OCI-LY1 (cell line): ENCODE measurements at regions not wholly inside any gene's neighbourhood (a gene's known extent, or its start where the extent isn't known, plus 50 kb on each side); places are given as distances from the start of the nearest gene placed in this dataset.

ENCODE experiments used
- H2AFZ ChIP-seq: fragments of 200-600 bp; sonication (generic), shearing (Covaris generic); 2 replicates; pipeline ENCODE4 v1.6.0; 2014; ENCODE audit warnings: antibody characterized with exemption, mild to moderate bottlenecking, low read length
- H3F3A ChIP-seq: fragments of 200-600 bp; sonication (generic), shearing (Covaris generic); 2 replicates; pipeline ENCODE4 v1.6.0; 2014; ENCODE audit warnings: mild to moderate bottlenecking, antibody characterized with exemption, low read length, moderate library complexity; ENCODE audit not compliant: insufficient read depth
- H3K27ac ChIP-seq: fragments of 200-600 bp; sonication (generic); 2 replicates; pipeline ENCODE4 v1.5.1; 2014; ENCODE audit warnings: low read length, mixed run types, mild to moderate bottlenecking, low read depth; ENCODE audit not compliant: poor library complexity, severe bottlenecking
- H3K27me3 ChIP-seq: fragments of 200-600 bp; sonication (generic); 2 replicates; pipeline ENCODE4 v1.6.0; 2014; ENCODE audit warnings: antibody characterized with exemption, mild to moderate bottlenecking, low read length, moderate library complexity; ENCODE audit not compliant: insufficient read depth
- H3K36me3 ChIP-seq: fragments of 200-600 bp; sonication (generic); 2 replicates; pipeline ENCODE4 v1.6.1; 2014; ENCODE audit warnings: mild to moderate bottlenecking, antibody characterized with exemption, low read length, moderate library complexity, mixed read lengths; ENCODE audit not compliant: insufficient read depth
- H3K4me1 ChIP-seq: fragments of 200-600 bp; sonication (generic); 2 replicates; pipeline ENCODE4 v1.5.1; 2014; ENCODE audit warnings: mild to moderate bottlenecking, low read length, moderate library complexity; ENCODE audit not compliant: insufficient read depth, severe bottlenecking
- H3K4me2 ChIP-seq: fragments of 200-600 bp; sonication (generic), shearing (Covaris generic); 2 replicates; pipeline ENCODE4 v1.6.1; 2014; ENCODE audit warnings: low read length
- H3K4me3 ChIP-seq: fragments of 200-600 bp; sonication (generic); 2 replicates; pipeline ENCODE4 v1.5.1; 2014; ENCODE audit warnings: low read length, low read depth, mild to moderate bottlenecking, mixed read lengths; ENCODE audit not compliant: poor library complexity, severe bottlenecking
- H3K79me2 ChIP-seq: fragments of 200-600 bp; shearing (Covaris generic); 2 replicates; pipeline ENCODE4 v1.6.1; 2016; ENCODE audit warnings: mixed run types, low read length, mixed read lengths; ENCODE audit not compliant: insufficient read depth
- H3K9ac ChIP-seq: fragments of 200-600 bp; sonication (generic), shearing (Covaris generic); 2 replicates; pipeline ENCODE4 v1.6.1; 2014; ENCODE audit warnings: mild to moderate bottlenecking, low read length, mixed read lengths
- H3K9me2 ChIP-seq: fragments of 200-600 bp; sonication (generic), shearing (Covaris generic); 2 replicates; pipeline ENCODE4 v1.6.1; 2014; ENCODE audit warnings: low read depth, mild to moderate bottlenecking, low read length, mixed read lengths
- H3K9me3 ChIP-seq: fragments of 200-600 bp; shearing (Covaris generic); 2 replicates; pipeline ENCODE4 v1.6.1; 2014; ENCODE audit warnings: low read length, mixed read lengths
- H4K20me1 ChIP-seq: fragments of 200-600 bp; sonication (generic), shearing (Covaris generic); 2 replicates; pipeline ENCODE4 v1.6.0; 2016; ENCODE audit warnings: mild to moderate bottlenecking, low read length; ENCODE audit not compliant: insufficient read depth
- EZH2 ChIP-seq: fragments of 200-600 bp; sonication (generic), shearing (Covaris generic); IDR thresholded peaks from 2 replicates; pipeline ENCODE4 v1.8.0; 2017; ENCODE audit warnings: borderline replicate concordance, mixed run types, mild to moderate bottlenecking, antibody characterized with exemption, low read length, moderate library complexity, mixed read lengths
- TF ChIP-seq, protein P1 (sequence below): fragments of 200-600 bp; sonication (generic), shearing (Covaris generic); IDR thresholded peaks from 2 replicates; pipeline ENCODE4 v1.5.1; 2017; ENCODE audit warnings: mild to moderate bottlenecking, antibody characterized with exemption, low read length, moderate library complexity, mixed read lengths

- Histone ChIP-seq H3K4me1 (no peaks in the 10 kb centered on the region), H3K79me2 (no peaks in the 10 kb centered on the region), H3K27ac (no peak overlapping the region), H2AFZ (no peak overlapping the region), H3K9me3 (no peaks in the 10 kb centered on the region), H3K36me3 (no peaks in the 10 kb centered on the region), H3K9ac (no peak overlapping the region), H3K27me3 (0 out of 2 replicates have a peak, but pooled peaks cover 3% of the 10 kb centered on the region), H3K4me3 (no peak overlapping the region), H3K4me2 (no peak overlapping the region), H3F3A (no peaks in the 10 kb centered on the region), H3K9me2 (no peaks in the 10 kb centered on the region), H4K20me1 (no peaks in the 10 kb centered on the region)
- TF ChIP-seq, protein P1, sequence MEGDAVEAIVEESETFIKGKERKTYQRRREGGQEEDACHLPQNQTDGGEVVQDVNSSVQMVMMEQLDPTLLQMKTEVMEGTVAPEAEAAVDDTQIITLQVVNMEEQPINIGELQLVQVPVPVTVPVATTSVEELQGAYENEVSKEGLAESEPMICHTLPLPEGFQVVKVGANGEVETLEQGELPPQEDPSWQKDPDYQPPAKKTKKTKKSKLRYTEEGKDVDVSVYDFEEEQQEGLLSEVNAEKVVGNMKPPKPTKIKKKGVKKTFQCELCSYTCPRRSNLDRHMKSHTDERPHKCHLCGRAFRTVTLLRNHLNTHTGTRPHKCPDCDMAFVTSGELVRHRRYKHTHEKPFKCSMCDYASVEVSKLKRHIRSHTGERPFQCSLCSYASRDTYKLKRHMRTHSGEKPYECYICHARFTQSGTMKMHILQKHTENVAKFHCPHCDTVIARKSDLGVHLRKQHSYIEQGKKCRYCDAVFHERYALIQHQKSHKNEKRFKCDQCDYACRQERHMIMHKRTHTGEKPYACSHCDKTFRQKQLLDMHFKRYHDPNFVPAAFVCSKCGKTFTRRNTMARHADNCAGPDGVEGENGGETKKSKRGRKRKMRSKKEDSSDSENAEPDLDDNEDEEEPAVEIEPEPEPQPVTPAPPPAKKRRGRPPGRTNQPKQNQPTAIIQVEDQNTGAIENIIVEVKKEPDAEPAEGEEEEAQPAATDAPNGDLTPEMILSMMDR, result no peak
- TF ChIP-seq EZH2, result no peak
These were observed 194.2 kb downstream of the BCL11B start for GRCh38 chr14:99077844-99078236.

DNA sequence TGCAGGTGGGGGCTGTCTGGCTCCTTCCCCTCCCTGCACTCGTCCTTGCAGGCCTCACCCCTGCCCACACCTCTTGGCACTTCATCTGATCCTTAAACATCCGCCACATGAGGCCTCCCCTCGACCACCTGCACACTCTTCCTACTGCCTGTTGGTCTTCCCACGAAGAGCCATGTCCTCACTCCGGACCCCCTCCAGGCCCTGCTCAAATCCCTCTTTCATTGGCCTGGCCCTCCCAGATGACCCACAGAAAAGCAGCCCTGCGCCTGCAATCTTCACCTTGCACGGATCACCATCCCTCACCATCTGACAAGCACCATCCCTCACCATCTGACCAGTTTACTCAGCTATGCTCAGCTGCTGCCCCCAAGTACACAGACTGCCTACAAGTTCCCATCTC lies 193.6 kb downstream of the BCL11B start:
- H3K27me3 ChIP-seq, result 0 out of 2 replicates have a peak, but pooled peaks cover 3% of the 10 kb centered on the region
- no peaks in the 10 kb centered on the region for H3K9me2 ChIP-seq
- H3K4me3 ChIP-seq, result no peak overlapping the region
- no peaks in the 10 kb centered on the region for H3K4me1 ChIP-seq
- H3F3A ChIP-seq, result no peaks in the 10 kb centered on the region
- no peak overlapping the region for H3K4me2 ChIP-seq
- H3K9me3 ChIP-seq, result no peaks in the 10 kb centered on the region
- H3K9ac ChIP-seq, result no peak overlapping the region
- H3K27ac ChIP-seq, result no peak overlapping the region
- no peak overlapping the region for H2AFZ ChIP-seq
- no peak for TF ChIP-seq EZH2
- TF ChIP-seq, protein P1, result no peak
- H4K20me1 ChIP-seq, result no peaks in the 10 kb centered on the region
- no peaks in the 10 kb centered on the region for H3K36me3 ChIP-seq
- no peaks in the 10 kb centered on the region for H3K79me2 ChIP-seq

GRCh38 chr14:99079061-99079727 lies 192.8 kb downstream of the BCL11B start:
- Histone ChIP-seq H2AFZ (no peak overlapping the region), H3K27me3 (0 out of 2 replicates have a peak, but pooled peaks cover 3% of the 10 kb centered on the region), H3K36me3 (no peaks in the 10 kb centered on the region), H3K27ac (no peak overlapping the region), H3K4me2 (no peak overlapping the region), H3F3A (no peaks in the 10 kb centered on the region), H3K9me3 (no peaks in the 10 kb centered on the region), H4K20me1 (no peaks in the 10 kb centered on the region), H3K4me1 (no peaks in the 10 kb centered on the region), H3K9me2 (no peaks in the 10 kb centered on the region), H3K9ac (no peak overlapping the region), H3K79me2 (no peaks in the 10 kb centered on the region), H3K4me3 (no peak overlapping the region)
- TF ChIP-seq, protein P1, result no peak
- no peak for TF ChIP-seq EZH2
